Heart right ventricle (tissue), 16 donors: ENCODE measurements at regions not wholly inside any gene's neighbourhood (a gene's known extent, or its start where the extent isn't known, plus 50 kb on each side); places are given as distances from the start of the nearest gene placed in this dataset.

Experiments
- ATAC-seq, 8 donors: fragments of 200-7000 bp; cut with Tn5 transposase; one replicate each; pipeline ENCODE4 v1.9.1; 2020; ENCODE audit warnings: mild to moderate bottlenecking in 8 of 8, moderate library complexity in 8 of 8, moderate number of reproducible peaks in 1 of 8
- DNase-seq, 2 donors: peaks; one replicate each; pipeline ENCODE4 v3.0.0-alpha.2; 2020
- H3K27ac ChIP-seq, 10 donors: fragments of 200-600 bp; sonication (generic) in 2 of 10; one replicate each; pipeline versions ENCODE4 v1.5.0 to v1.8.0; 2020 to 2022; ENCODE audit warnings: mild to moderate bottlenecking in 3 of 10
- H3K27me3 ChIP-seq, 7 donors: fragments of 200-600 bp; one replicate each; pipeline ENCODE4 v1.8.0; 2021 to 2022; ENCODE audit warnings: mild to moderate bottlenecking in 2 of 7
- H3K36me3 ChIP-seq, 9 donors: fragments of 200-600 bp; sonication (generic) in 1 of 9; one replicate each; pipeline versions ENCODE4 v1.5.0 to v1.8.0; 2020 to 2022; ENCODE audit warnings: mild to moderate bottlenecking in 2 of 9
- H3K4me1 ChIP-seq, 9 donors: fragments of 200-600 bp; sonication (generic) in 1 of 9; one replicate each; pipeline versions ENCODE4 v1.5.0 to v1.8.0; 2020 to 2022; ENCODE audit warnings: mild to moderate bottlenecking in 4 of 9
- H3K4me3 ChIP-seq, 10 donors: fragments of 200-600 bp; sonication (generic) in 2 of 10; one replicate each; pipeline versions ENCODE4 v1.5.0 to v1.8.0; 2020 to 2022; ENCODE audit warnings: mild to moderate bottlenecking in 7 of 10, moderate library complexity in 2 of 10
- H3K9me3 ChIP-seq, 11 donors: fragments of 200-600 bp in 10 of 11; sonication (generic) in 2 of 11; one replicate each; pipeline versions ENCODE4 v1.5.0 to v1.8.0; 2013 to 2022; ENCODE audit warnings: mild to moderate bottlenecking in 2 of 11, control low read depth in 1 of 11, moderate library complexity in 1 of 11
- WGBS, 2 donors: extraction: QIAGEN DNeasy Blood & Tissue Kit; methylation state at CpG; one replicate each; pipeline ENCODE4 v1.1.7; 2013; ENCODE audit warnings: inconsistent platforms in 1 of 2; 5-methylcytosine and 5-hydroxymethylcytosine counted together
- intact Hi-C, 10 donors: fragments of 100-400 bp; cut with DNase I; formaldehyde crosslinking; loops; one replicate each; pipeline versions ENCODE4 v1.11.1 to v1.14.2; 2022
- TF ChIP-seq, protein P1 (sequence below), 9 donors: fragments of 200-600 bp; sonication (generic) in 2 of 9; IDR thresholded peaks; one replicate each; pipeline versions ENCODE4 v1.5.0 to v1.8.0; 2021 to 2022; ENCODE audit warnings: antibody characterized with exemption in 9 of 9, mild to moderate bottlenecking in 5 of 9, moderate library complexity in 1 of 9
- donor health status: Arrhythmogenic right ventricular cardiomyopathy.
- donor health status: ischemic (EF 13 %, LVEDD 7.1; RV severe dilation, severe dysfunction).
- donor health status: healthy with polysubstance abuse.
- donor health status: DM: no; HTN: yes; CAD: no.
- donor health status: DM: no; HTN: no; CAD: no.
- donor health status: ischemic (EF 25% LVEDD 6.9; RV normal size, moderate dysfunction).
- donor health status: ischemic (EF 25% LVEDD 5.7; RV mildly dilated, moderate dysfunction).
- donor health status: healthy.
- donor health status: DM: yes; HTN: yes; CAD: no.
- donor health status: Ischemic cardiomyopathy.
- donor health status: ischemic (EF 35%, LVEDD 5.7; RV mildly dilated, moderate dysfunction).
- donor health status: nonischemic (EF 11% LVEDD 7.7; RV severe dilation, severe dysfunction).
- donor health status: DM: yes; HTN: yes; CAD: no.
- donor health status: PGD.
- donor health status: ischemic (EF 29% LVEDD 5.4; RV normal size, mild dysfunction).
- donor health status: nonischemic (EF 23%, LVEDD 6.1; RV moderate dilation, normal function).

DNA sequence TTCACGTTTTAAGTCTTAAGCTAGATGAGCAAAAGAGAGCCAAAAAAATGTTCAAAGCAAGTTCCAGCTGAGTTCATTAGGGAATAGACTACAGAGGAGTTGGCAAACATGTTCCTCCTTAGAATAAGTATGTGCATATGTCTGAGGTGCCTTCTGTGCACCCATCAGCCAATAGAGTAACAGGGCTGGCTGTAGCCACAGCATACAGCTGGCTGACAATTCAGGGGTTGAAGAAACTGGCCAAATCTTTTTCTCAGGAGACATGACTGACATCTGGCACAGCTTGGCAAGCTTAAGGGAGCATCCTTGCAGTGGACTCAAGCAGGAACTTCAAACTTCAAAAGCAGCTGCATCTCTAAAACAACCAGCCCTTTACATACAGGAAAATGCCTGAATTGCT, 414.8 kb upstream of the PCDH20 start:
- intact Hi-C loops, result no loop called here
- TF ChIP-seq, protein P1, sequence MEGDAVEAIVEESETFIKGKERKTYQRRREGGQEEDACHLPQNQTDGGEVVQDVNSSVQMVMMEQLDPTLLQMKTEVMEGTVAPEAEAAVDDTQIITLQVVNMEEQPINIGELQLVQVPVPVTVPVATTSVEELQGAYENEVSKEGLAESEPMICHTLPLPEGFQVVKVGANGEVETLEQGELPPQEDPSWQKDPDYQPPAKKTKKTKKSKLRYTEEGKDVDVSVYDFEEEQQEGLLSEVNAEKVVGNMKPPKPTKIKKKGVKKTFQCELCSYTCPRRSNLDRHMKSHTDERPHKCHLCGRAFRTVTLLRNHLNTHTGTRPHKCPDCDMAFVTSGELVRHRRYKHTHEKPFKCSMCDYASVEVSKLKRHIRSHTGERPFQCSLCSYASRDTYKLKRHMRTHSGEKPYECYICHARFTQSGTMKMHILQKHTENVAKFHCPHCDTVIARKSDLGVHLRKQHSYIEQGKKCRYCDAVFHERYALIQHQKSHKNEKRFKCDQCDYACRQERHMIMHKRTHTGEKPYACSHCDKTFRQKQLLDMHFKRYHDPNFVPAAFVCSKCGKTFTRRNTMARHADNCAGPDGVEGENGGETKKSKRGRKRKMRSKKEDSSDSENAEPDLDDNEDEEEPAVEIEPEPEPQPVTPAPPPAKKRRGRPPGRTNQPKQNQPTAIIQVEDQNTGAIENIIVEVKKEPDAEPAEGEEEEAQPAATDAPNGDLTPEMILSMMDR (IDR thresholded peaks at IDR 0.05), result no peak
- DNase-seq (no peak), ATAC-seq (no peak)
- H3K4me3 ChIP-seq, result no peak overlapping the region
- no peaks in the 10 kb centered on the region for H3K4me1 ChIP-seq
- WGBS, 2 donors, result 40 to 42% methylated on average over 1 of the region's 1 CpG
- H3K36me3 ChIP-seq, result no peaks in the 10 kb centered on the region
- H3K9me3 ChIP-seq, result peaks cover 0 to 38% (median 0%) of the 10 kb centered on the region in 11 donors
- H3K27ac ChIP-seq, result no peak overlapping the region
- no peaks in the 10 kb centered on the region for H3K27me3 ChIP-seq

DNA sequence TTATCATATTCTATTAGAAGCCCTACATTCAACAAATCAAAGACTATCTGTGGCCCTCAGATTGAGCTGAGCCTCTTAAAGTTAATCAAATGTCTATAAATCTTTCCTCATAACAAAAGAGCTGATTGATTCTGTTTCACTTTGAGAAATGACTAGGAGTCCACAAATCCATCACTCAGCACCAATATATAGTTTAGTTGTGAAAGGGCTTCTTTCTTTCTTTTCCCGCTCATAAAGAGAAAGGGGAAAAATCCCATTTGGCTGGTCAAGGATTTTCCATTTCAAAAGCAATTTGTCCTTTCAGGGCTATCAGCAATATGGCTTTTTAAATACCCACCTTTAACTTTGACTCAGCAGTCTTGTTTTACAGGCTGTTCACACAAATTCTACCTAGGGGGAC, 408.5 kb upstream of the PCDH20 start:
- Histone ChIP-seq H3K9me3 (peaks cover 0 to 30% (median 0%) of the 10 kb centered on the region in 11 donors), H3K27ac (no peak overlapping the region), H3K36me3 (no peaks in the 10 kb centered on the region), H3K4me1 (no peaks in the 10 kb centered on the region), H3K4me3 (no peak overlapping the region), H3K27me3 (no peaks in the 10 kb centered on the region)
- ATAC-seq, result no peak
- DNase-seq, result no peak
- intact Hi-C loops, result no loop called here
- WGBS, 2 donors, result 82 to 94% methylated on average over 1 of the region's 1 CpG
- TF ChIP-seq, protein P1 (IDR thresholded peaks at IDR 0.05), result no peak

DNA sequence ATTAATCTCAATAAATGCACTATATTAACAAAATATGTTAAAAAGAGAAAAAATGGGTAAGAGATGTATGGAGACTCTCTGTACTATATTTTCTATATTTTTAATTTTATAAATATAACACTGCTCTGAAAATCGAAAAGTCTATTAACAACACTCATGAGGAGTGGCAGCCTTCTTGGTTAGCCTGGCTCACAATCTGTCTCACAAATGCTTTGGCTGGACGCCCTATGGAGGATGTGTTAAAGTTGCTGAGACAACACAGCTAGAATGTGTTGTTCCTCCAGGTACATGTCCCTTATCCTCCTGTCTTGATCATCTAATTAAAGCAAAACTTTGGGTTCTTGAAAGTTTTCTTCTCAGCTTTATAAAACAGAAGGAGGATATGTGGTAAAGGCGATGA, 396.6 kb upstream of the PCDH20 start:
- Histone ChIP-seq H3K4me3 (no peak overlapping the region), H3K9me3 (peaks cover 0 to 28% (median 6%) of the 10 kb centered on the region in 11 donors), H3K27me3 (no peaks in the 10 kb centered on the region), H3K4me1 (no peaks in the 10 kb centered on the region), H3K36me3 (no peaks in the 10 kb centered on the region), H3K27ac (no peak overlapping the region)
- ATAC-seq, result no peak
- DNase-seq, result no peak
- TF ChIP-seq, protein P1 (IDR thresholded peaks at IDR 0.05), result no peak
- 83% methylated on average over 3 of the region's 3 CpGs for WGBS, 2 donors
- intact Hi-C loops, result no loop called here

DNA sequence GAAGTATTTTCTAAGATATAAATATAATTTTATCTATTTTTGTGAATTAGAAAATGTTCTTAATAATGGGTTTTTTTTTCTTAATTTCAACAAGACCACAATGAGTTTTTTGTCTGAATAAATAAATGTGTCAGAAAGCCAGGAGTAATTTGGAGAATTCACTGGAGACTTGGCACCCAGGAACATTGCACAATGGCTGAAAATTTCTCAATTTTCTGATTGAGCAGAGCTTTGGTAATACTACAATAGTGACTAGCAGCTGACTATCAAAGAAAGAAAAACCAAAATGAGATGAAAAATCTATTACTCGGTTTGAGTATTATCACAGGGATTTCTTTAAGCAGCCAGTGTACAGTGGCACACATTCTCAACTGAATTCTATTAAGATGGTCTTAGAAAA, 394.4 kb upstream of the PCDH20 start:
- DNase-seq, result no peak
- no peaks in the 10 kb centered on the region for H3K36me3 ChIP-seq
- H3K4me1 ChIP-seq, result no peaks in the 10 kb centered on the region
- TF ChIP-seq, protein P1 (IDR thresholded peaks at IDR 0.05), result no peak
- 68 to 79% methylated on average over 1 of the region's 1 CpG for WGBS, 2 donors
- no peak for ATAC-seq
- no peak overlapping the region for H3K27ac ChIP-seq
- intact Hi-C loops, result no loop called here
- H3K9me3 ChIP-seq, result peaks cover 0 to 28% (median 6%) of the 10 kb centered on the region in 11 donors
- H3K27me3 ChIP-seq, result no peaks in the 10 kb centered on the region
- H3K4me3 ChIP-seq, result no peak overlapping the region
